ENCODE measurements at regions not wholly inside any gene's neighbourhood (a gene's known extent, or its start where the extent isn't known, plus 50 kb on each side); places are given as distances from the start of the nearest gene placed in this dataset.

GRCh38 chrX:40960041-40960440 is 125.2 kb upstream of the USP9X start:
- no peak for TF ChIP-seq CTCF (IDR thresholded peaks at IDR 0.05)
- no peak for TF ChIP-seq EP300 (IDR thresholded peaks at IDR 0.05)

Measured in gastroesophageal sphincter (tissue), 3 donors.